CD1c-positive myeloid dendritic cell (primary cell): ENCODE measurements at regions not wholly inside any gene's neighbourhood (a gene's known extent, or its start where the extent isn't known, plus 50 kb on each side); places are given as distances from the start of the nearest gene placed in this dataset.
A peak's percentile ranks its signal among the peaks of the same experiment; 100 is the strongest.
"Not testable (repeated sequence)": the region's sequence is repeated elsewhere in the genome, so short reads cannot be mapped to it uniquely, and the experiment has no call there.

Source experiments
- DNase-seq: peaks from one replicate; pipeline ENCODE4 v3.0.0-alpha.2; 2016; ENCODE audit errors: extremely low spot score

DNA sequence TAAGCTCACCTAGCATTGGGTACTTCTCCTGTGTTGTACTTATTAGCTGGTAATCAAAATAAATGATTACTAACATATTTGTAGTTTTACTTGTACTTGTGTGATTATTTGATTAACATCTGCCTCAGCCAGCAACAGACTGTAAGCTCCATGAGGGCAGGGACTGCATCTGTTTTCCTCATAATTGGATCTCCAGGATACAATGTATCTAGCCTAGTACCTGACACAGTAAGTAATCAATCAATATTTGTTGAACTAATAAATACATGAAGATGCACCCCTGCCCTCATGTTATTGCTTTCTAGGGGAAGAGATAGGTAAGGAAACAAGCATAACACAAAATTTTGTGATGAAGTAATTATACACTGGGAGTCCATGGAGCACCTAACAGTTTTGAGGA is 101.5 kb downstream of the TENT5C start:
- no peak for DNase-seq

DNA sequence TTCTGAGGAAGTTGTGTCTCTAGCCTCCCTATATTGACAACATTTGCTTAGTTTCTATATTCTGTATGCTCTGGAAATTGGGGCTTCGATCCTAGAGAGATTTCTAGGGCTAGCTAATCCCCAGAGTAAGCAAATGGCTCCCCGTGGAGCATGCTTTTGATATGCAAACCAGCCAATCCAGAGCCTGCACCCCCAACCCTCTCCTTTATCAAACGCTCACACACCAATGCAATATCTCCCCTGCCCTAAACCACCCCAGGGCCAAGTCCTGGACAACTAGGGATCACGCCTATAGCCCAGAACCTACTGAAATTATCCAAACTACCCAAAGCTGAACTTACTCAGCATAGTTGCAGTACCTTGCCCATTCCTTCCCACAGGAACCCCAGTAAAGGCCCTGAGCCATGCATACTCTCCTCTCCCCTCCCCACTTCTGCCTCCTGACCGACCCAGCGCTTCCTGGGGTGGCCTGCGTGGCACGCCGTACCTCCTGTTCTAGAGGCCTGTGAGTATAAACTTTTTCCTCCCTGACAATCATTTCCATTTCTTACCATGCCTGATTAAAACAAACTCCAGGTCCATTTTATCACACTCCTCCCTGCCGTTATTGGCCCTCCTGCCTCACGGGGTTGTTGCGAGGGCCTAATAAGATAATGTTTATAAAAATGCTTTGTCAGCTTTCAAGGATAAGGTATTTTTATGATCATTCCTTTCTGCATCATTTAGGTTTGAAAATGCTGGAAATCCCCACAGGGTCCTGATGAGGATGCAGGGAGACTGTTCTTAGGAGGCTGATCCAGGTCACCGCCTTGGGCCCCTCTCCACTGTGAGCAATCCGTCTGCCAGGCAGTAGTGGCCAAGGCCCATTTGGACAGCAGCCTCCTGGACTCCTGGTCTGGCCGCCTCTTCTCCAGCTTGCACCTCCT is 102.7 kb downstream of the TENT5C start:
- DNase-seq = no peak

DNA sequence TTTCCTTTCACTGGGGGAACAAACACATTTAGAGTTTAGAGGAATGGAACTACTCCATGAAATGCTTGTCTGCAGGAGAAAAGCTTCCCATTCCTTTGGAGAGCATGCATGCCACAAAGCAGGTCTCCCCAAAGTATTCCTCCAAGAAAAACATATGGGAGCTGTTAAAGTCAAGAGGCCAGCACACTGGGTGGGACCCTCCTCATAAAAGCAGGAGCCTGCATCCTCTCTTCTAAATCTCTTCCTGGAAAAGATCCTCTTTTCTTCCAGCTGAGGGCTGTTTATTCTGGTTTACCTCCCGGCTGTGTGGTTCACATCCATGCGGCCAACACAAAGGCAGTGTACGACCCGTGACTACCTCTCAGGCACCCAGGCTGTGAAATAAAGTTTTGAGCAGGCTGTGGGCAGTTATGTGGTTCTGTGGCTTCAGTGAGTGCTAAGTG is 103.4 kb downstream of the TENT5C start:
- no peak for DNase-seq

DNA sequence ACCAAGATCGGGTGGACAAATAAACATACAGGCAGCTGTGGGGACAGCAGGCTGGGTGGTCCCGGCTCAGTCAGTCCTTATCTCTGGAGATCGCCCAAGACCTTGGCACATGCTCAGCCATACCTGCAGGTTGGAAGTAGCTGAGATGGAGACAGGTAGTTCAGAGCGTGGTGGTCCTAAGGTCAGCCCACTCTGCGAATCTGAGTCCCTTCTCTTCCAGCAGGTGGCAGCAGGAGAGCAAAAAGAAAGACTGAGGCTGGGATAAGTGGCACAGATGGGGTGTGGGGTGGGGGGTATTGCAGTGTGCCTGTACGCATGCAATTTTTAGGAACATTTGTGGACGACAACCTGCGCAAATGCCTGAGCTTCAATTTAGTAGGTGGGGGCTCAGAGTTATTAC is 104.9 kb downstream of the TENT5C start:
- DNase-seq = no peak

DNA sequence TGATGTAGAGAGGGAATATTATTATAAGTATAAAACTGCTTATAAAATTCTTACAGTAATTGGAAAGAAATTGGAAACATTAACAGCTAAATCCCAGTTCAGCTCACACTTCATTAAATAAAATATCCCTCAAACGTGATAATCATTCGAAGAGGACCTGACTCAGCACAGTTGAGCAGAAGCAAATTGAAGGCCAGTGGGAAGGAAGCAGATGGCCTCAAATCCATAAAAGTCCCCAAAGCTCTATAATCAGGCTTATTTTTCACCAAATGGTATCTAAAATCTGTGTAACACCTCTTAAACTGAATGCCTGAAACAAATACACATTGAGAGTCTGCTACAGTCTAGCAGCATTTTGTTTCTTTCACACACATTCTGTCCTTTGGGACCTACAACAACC is 106.8 kb downstream of the TENT5C start:
- no peak for DNase-seq

DNA sequence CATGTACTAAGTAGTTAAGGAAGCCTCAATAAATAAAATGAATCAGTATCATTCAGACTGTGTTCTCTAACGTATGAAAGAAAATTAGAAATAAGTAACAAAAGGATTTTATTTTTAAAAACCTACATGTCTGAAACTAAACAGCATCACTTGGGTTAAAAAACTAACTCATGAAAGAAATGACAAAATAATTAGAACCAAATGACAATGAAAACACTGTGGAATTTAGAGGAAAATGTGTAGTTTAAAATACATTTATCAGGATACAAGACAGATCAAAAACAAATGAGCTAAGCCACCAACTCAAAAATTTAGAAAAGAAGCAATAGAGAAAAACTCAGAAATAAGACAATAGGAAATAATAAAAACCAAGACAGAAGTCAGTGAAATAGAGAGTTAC is 108.7 kb downstream of the TENT5C start:
- DNase-seq = no peak

DNA sequence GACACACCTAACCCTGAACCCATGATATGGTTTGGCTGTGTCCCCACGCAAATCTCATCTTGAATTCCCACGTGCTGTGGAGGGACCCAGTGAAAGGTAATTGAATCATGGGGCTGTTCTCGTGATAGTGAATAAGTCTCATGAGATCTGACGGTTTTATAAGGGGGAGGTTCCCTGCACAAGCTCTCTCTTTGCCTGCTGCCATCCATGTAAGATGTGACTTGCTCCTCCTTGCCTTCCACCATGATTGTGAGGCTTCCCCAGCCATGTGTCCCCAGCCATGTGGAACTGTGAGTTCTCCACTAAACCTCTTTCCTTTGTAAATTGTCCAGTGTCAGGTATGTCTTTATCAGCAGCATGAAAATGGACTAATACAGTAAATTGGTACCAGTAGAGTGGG is 110.2 kb downstream of the TENT5C start:
- DNase-seq = not testable (repeated sequence)

DNA sequence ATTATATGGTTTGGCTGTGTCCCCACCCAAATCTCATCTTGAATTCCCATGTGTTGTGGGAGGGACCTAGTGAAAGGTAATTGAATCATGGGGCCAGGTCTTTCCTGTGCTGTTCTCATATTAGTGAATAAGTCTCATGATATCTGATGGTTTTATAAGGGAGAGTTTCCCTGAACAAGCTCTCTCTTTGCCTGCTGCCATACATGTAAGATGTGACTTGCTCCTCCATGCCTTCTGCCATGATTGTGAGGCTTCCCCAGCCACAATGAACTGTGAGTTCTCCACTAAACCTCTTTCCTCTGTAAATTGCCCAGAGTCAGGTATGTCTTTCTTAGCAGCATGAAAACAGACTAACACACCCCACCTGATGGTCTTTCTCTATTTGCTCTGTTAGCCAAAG is 112.1 kb downstream of the TENT5C start:
- not testable (repeated sequence) for DNase-seq

DNA sequence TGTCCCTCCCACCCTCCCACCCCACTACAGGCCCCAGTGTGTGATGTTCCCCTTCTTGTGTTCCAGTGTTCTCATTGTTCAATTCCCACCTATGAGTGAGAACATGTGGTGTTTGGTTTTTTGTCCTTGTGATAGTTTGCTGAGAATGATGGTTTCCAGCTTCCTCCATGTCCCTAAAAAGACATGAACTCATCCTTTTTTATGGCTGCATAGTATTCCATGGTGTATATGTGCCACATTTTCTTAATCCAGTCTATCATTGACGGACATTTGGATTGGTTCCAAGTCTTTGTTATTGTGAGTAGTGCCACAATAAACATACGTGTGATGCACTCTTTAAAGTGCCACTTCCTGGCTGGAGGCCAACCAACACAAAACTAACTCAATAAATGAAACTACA is 112.7 kb downstream of the TENT5C start:
- DNase-seq = not testable (repeated sequence)

DNA sequence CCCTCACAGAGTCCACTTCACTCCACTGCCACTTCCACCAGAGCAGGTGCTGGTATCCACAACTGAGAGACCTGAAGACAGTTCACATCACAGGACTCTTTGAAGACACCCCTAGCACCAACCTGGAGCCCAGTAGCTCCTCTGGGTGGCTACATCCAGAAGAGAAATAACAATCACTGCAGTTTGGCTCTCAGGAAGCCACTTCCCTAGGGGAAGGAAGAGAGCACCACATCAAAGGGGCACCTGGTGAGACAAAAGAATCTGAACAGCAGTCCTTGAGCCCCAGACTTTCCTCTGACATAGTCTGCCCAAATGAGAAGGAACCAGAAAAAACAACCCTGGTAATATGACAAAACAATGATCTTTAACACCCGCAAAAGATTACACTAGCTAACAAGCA is 113.2 kb downstream of the TENT5C start:
- DNase-seq = no peak

DNA sequence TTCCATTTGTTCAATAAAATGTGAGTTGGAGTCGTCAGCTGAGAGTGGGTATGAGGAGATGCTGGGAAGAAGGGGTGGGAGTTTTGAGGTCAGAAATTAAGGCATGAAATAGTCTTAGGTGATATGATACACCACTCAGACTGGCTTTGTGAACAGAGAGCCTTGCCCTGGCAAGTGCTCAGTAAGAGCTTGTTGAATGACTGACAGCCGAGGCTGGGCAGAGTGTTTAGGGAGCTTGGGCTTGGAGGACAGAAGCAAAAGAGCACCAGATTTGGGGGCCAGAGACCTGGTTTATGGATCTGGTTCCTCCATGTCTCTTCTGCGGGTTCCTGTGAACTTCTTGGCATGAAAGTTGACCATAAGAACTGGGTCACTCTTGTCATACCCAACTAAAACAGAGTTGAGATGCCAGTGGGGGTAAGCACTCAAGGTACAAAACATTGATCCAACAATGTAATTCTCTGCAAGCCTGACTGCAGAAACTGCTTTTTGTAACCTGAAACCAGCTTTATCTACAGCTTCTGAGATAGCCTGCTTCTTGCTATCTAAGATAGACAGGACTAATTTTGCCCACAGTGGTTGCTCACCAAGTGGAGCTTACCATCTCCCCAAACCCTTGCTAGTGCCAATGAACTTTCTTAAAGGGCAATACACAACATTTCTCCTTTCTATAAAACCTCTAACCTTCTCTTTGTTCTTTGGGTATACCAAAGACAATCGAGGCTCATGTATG is 126.4 kb downstream of the TENT5C start:
- DNase-seq = no peak

DNA sequence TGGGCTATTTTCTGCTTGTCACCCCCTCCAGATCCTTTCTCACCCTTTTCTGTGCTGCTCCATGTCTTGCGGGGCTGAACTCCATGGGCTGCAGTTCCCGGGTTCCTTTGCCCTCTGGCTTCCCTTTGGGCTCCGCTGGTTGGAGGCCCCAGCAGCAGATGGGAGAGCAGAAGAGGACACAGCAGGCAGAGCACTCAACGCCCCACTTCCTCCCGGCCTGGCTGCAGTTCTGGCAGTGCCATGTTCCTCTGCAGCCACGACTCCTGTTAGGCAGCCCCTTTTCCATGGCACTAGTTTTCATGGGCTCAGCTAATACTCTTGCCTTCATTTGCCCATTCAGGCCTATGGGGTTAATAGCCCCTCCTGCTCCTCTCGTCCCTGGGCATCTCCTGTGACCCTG is 127.1 kb downstream of the TENT5C start:
- no peak for DNase-seq

DNA sequence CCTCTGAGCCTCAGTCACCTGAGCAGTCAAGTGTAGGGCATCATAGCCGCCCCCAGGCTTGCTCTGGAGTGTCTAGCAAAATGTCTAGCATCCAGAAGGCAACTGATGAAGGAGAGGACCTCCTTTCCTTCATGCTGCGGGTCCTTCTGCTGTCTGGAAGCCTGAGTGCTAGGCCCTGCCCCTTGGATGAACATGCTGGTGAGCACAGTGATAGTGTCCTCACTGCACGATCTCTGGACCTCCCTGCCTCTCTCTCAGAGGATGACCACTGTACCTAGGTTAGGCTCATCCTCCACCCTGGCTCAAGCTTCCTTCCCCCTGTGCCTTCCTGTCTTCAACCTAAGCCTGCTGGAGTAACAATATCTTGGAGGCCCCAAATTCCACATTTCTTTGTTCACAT is 128.6 kb downstream of the TENT5C start:
- no peak for DNase-seq

DNA sequence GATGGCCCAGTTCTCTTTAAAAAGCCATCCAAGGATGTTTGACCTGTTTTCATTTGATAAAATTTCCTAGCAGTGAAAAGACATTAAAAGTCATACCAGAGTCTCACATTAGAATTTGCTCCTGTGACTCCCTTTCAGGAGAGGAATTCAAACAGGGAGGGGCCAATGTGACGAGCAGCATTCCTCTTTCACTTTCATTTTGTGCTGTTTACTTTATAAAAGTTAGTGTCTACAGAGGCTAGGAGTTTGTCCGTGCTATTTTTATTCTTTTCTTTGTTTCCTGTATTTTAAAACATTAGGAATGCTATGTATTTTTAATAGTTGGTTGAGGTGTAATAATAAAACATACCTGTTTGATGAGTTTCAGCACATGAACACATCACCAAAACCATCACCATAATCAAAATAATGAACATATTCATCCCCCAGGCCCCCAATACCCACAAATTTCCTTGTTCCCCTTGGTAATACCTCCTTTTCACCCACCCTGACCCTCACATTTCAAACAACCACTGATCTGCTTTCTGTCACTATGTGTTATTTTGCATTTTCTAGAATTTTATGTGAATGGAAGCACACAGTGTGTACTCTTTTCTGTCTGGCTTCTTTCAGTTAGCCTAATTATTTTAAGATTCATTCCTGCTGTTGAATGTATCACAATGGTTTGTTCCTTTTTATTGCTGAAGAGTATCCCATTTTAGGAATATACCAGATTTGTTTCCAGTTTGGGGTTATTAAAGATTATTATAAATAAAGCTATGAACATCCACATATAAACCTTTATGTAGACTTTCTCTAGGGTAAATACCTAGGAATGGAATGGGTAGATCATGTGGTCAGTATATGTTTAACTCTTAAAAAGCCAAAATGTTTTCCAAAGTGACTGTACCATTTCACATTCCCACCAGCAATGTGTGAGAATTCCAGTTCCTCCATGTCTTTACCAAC is 129.5 kb downstream of the TENT5C start:
- DNase-seq = peak; percentile 48

DNA sequence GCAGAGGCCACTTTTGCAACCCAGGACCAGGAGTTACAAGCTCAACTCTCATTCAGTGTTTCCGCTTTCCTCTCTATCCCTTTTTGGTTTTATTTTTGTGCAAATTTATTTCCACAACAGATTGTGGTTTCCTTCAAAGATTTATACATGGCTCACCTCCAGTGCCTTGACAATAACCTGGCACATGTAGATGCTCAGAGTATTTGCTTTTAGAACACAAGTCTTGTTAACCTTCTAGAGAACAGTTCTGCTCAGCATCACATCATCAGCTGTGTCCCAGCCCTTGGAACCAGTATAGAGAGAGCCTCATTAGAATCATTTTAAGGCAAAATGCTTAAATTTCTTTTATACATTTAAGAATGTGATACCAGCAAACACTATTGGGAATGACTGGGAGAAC is 133.7 kb downstream of the TENT5C start:
- no peak for DNase-seq

DNA sequence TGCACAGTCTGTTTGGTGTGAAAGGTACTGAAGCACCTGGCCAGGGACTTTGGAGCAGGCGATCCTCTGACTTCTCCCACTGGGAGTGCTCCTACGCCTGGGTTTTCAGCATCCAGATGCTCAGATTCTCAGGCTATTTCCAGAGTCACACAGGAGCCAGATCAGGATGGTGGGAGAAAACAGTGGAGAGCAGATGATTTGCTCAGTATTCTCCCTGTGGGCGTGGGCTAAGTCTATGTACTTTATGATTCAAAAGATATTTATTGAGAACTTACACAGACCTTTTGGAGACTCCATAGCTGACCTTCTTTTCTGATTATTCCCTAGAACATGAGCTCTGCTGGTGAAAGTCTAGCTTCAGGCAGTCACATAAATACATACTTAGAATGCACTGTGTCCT is 134.6 kb downstream of the TENT5C start:
- no peak for DNase-seq

DNA sequence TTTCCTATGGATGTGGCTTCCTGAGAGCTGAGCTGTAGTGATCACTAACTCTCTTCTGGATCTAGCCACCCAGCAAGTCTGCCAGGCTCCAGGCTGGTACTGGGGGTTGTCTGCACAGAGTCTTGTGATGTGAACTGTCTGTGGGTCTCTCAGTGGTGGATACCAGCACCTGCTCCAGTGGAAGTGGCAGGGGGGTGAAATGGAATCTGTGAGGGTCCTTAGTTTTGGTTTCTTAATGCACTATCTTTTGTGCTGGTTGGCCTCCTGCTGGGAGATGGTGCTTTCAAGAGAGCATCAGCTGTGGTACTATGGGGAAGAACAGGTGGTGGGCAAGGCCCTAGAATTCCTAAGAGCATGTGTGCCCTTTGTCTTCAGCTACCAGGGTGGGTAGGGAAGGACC is 140.7 kb downstream of the TENT5C start:
- DNase-seq = not testable (repeated sequence)

DNA sequence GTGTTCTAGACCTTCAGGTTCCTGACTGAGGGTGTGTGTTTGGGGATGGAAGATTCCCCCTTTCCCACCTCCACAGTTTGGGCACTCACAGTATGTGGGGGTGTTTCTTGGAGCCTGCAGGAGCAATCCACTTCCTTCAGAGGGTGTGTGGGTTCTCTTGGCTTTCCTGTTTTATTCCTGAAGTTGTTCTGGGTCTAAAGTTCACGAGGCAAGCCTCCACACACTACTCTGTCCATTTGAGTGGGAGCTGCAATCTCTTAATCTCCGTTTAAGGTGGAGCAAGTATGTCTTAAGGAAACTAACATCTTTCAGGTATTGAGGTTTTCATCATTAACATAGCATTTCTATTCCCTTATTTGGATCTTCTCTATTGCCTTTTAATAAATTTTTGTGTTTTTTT is 141.8 kb downstream of the TENT5C start:
- no peak for DNase-seq

DNA sequence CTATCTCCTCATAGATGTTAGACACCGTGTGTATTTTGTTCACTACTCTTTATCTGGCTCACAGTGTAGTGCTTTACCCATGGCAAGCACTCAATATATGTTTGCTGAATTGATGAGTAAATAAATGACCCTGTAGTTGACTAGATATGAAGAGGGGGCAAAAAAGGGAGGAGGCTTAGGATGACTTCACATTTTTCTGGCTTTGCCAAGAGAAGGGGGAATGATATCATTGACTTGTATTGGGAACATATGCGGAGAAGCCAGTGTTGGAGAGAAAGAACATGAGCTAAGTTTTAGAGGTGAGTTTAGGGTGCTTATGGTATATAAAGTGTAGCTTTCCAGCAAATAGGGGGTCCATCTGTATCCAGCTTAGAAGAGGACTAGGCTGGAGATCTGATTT is 145.5 kb downstream of the TENT5C start:
- DNase-seq = no peak

DNA sequence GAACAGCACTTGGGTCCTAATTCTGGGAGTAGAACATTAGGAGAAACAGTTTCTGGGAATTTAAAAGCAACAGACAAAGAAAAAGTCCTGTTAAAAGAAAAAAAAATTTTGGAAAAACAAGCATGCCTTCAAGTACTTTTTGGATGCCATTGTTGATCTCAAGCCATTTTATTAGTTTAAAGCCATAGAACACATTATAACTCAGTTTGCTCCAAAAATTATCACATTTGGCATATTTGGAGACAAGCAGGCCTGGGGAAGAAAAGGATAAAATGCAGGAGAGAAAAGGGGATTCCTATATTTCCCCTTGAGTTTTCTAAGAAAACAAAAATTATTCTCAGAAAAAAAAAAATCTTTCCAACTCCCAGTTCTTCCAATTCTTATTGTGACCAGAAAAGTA is 146.8 kb downstream of the TENT5C start:
- DNase-seq = no peak

DNA sequence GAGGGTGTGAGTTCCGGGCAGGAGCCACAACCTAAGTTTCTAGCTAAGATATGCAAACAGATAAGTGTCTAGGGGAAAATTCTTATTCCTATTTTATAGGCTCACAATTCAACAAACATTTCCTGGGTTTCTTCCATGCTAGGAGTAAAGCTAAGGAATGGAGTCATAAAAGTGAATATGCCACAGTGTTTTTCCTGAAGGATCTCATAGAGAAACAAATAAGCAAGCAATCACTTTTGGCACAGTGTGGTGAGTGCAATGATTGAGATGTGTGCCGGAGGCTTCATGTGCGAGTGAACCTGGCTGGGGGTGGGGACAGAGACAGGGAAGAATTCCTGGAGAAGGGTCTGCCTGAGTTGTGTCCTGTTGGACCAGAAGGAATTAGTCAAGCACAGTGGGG is 147.4 kb downstream of the TENT5C start:
- DNase-seq = no peak

DNA sequence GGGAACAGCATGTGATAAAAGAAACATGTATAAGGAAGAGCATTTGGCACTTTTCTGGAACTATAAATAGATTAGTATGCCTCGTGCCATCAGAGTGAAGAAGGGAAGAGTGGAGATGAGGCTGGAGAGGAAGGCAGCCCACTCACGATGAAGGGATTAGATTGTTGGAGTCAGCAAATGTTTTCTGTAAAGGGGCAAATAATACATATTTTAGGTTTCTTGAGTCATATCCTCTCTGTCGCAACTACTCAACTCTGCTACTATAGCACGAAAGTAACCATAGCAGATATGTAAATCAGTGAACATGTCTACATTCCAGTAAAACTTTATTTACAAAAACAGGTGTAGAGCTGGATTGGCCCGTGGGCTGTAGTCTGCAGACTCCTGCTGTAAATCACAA is 147.8 kb downstream of the TENT5C start:
- no peak for DNase-seq
